ENCODE measurements at regions not wholly inside any gene's neighbourhood (a gene's known extent, or its start where the extent isn't known, plus 50 kb on each side); places are given as distances from the start of the nearest gene placed in this dataset.

- no peak for TF ChIP-seq CTCF (IDR thresholded peaks at IDR 0.05; ENCODE audit: control insufficient read depth, extremely low read depth, insufficient read depth)
- no peak overlapping the region for H3K4me3 ChIP-seq (ENCODE audit: low read depth, low read length)
- DNase-seq (ENCODE audit: low read depth): no peak
These were observed 907.1 kb downstream of the MAT2B start for GRCh38 chr5:164412531-164412930.

DNA sequence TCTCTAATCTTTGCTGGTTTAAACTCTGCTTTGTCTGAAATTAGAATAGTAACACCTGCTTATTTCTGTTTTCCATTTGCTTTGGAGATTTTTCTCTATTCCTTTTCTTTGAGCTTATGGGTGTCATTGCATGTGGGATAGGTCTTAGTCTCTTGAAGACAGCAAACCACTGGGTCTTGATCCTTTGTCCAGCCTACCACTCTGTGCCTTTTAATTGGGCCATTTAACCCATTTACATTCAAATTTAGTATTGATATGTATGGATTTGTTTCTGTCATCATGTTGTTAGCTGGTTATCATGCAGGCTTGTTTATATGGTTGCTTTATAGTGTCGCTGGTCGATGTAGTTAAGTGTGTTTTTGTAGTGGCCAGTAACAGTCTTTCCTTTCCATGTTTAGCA, 914.7 kb downstream of the MAT2B start:
- no peak for DNase-seq (ENCODE audit: low read depth)
- no peak overlapping the region for H3K4me3 ChIP-seq (ENCODE audit: low read depth, low read length)
- TF ChIP-seq CTCF (IDR thresholded peaks at IDR 0.05; ENCODE audit: control insufficient read depth, extremely low read depth, insufficient read depth): no peak

GRCh38 chr5:164422400-164422799, 917.0 kb downstream of the MAT2B start:
- no peak overlapping the region for H3K4me3 ChIP-seq (ENCODE audit: low read depth, low read length)
- DNase-seq (ENCODE audit: low read depth): no peak

GRCh38 chr5:164431634-164432304, 926.4 kb downstream of the MAT2B start:
- no peak for TF ChIP-seq CTCF (IDR thresholded peaks at IDR 0.05; ENCODE audit: control insufficient read depth, extremely low read depth, insufficient read depth)
- no peak for DNase-seq (ENCODE audit: low read depth)
- H3K4me3 ChIP-seq (ENCODE audit: low read depth, low read length): no peak overlapping the region

More at GRCh38 chr5:164422400-164422799, 917.0 kb downstream of the MAT2B start:
- TF ChIP-seq CTCF (IDR thresholded peaks at IDR 0.05; ENCODE audit: control insufficient read depth, extremely low read depth, insufficient read depth): peak; percentile 42

GRCh38 chr5:164433106-164433870, 927.9 kb downstream of the MAT2B start:
- DNase-seq (ENCODE audit: low read depth): no peak
- no peak overlapping the region for H3K4me3 ChIP-seq (ENCODE audit: low read depth, low read length)
- no peak for TF ChIP-seq CTCF (IDR thresholded peaks at IDR 0.05; ENCODE audit: control insufficient read depth, extremely low read depth, insufficient read depth)

DNA sequence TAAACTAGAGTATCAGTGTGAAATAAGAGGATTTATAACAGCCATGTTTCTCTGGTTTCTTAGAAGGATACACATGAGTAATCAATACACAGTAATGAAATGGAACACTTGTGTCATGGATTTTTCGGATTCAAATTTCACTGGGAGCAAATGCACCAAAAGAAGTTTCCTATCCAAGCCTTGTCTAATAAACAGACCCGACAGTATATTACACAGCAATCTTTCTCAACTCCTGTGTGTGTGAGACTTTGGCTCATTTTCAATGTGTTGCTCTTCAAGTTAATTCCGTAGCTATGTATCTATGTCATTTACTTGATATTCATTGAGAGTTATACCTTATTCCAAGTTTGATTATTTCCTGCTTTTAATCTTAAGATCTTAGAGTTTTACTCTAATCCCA, 930.2 kb downstream of the MAT2B start:
- TF ChIP-seq CTCF (IDR thresholded peaks at IDR 0.05; ENCODE audit: control insufficient read depth, extremely low read depth, insufficient read depth): no peak
- DNase-seq (ENCODE audit: low read depth): no peak
- H3K4me3 ChIP-seq (ENCODE audit: low read depth, low read length): no peak overlapping the region

All from LNCaP clone FGC (cell line).